ENCODE measurements at regions not wholly inside any gene's neighbourhood (a gene's known extent, or its start where the extent isn't known, plus 50 kb on each side); places are given as distances from the start of the nearest gene placed in this dataset.

GRCh38 chr4:19523964-19524363 is 727.7 kb upstream of the SLIT2 start:
- H3K27ac Mint-ChIP-seq: no peak overlapping the region
- no peak overlapping the region for H2BK120ac ChIP-seq (ENCODE audit: low read depth, low read length, poor library complexity, severe bottlenecking)

More at GRCh38 chr4:19523964-19524363, 727.7 kb upstream of the SLIT2 start:
- Histone ChIP-seq H3K4me2 (ENCODE audit: insufficient read depth, insufficient read length, low read length) (no peak overlapping the region), H4K91ac (ENCODE audit: insufficient read length, low read depth, low read length) (no peak overlapping the region), H3K18ac (ENCODE audit: insufficient read length, low read depth, low read length) (no peak overlapping the region), H4K8ac (replicated peaks; ENCODE audit: insufficient read length, low read depth, low read length) (no peak overlapping the region), H2BK5ac (ENCODE audit: insufficient read length, low read length) (no peak overlapping the region), H2BK15ac (ENCODE audit: low read depth, low read length) (no peak overlapping the region), H3K56ac (ENCODE audit: insufficient read length, low read depth, low read length) (no peak overlapping the region), H3K79me1 (ENCODE audit: insufficient read depth, low read depth, low read length, poor library complexity, severe bottlenecking) (no peaks in the 10 kb centered on the region), H2BK20ac (ENCODE audit: low read depth, low read length, poor library complexity, severe bottlenecking) (no peak overlapping the region), H3K27me3 (ENCODE audit: insufficient read depth, low read length) (no peaks in the 10 kb centered on the region), H3K27ac (ENCODE audit: insufficient read length, low read depth, low read length) (no peak overlapping the region), H3K23ac (ENCODE audit: insufficient read length, low read depth, low read length) (no peak overlapping the region), H3K4ac (ENCODE audit: low read depth, low read length) (no peak overlapping the region), H3K9me3 (ENCODE audit: control insufficient read depth, low read depth, low read length) (no peaks in the 10 kb centered on the region), H4K20me1 (ENCODE audit: control insufficient read depth, insufficient read depth, insufficient read length) (no peaks in the 10 kb centered on the region), H2AK5ac (ENCODE audit: insufficient read length, low read length) (no peak overlapping the region), H3K79me2 (ENCODE audit: insufficient read depth, low read length) (no peaks in the 10 kb centered on the region), H3T11ph (ENCODE audit: low read length) (no peak overlapping the region), H2BK12ac (ENCODE audit: insufficient read length, low read depth, low read length) (no peak overlapping the region), H3K23me2 (ENCODE audit: insufficient read length, low read depth, low read length, poor library complexity, severe bottlenecking) (no peaks in the 10 kb centered on the region), H4K5ac (ENCODE audit: insufficient read length, low read depth, low read length) (no peak overlapping the region), H3K4me1 (ENCODE audit: insufficient read depth, low read length) (no peaks in the 10 kb centered on the region), H3K14ac (ENCODE audit: insufficient read depth, low read length) (no peak overlapping the region), H3K9ac (ENCODE audit: extremely low read depth, insufficient read length, low read length) (no peak overlapping the region), H2AFZ (ENCODE audit: low read length) (no peak overlapping the region)
- Mint-ChIP-seq H3K4me1 (no peaks in the 10 kb centered on the region), H3K4me3 (no peak overlapping the region), H3K27me3 (ENCODE audit: low read depth) (no peaks in the 10 kb centered on the region), H3K36me3 (ENCODE audit: insufficient read depth in 1 of 3, low read depth in 3 of 3) (no peaks in the 10 kb centered on the region), H3K9me3 (no peaks in the 10 kb centered on the region)
- no CpG with 5 or more reads among the region's 2 CpGs for WGBS (ENCODE audit: extremely low coverage, insufficient read length, low lambda C conversion rate)
- TF ChIP-seq, protein P1, sequence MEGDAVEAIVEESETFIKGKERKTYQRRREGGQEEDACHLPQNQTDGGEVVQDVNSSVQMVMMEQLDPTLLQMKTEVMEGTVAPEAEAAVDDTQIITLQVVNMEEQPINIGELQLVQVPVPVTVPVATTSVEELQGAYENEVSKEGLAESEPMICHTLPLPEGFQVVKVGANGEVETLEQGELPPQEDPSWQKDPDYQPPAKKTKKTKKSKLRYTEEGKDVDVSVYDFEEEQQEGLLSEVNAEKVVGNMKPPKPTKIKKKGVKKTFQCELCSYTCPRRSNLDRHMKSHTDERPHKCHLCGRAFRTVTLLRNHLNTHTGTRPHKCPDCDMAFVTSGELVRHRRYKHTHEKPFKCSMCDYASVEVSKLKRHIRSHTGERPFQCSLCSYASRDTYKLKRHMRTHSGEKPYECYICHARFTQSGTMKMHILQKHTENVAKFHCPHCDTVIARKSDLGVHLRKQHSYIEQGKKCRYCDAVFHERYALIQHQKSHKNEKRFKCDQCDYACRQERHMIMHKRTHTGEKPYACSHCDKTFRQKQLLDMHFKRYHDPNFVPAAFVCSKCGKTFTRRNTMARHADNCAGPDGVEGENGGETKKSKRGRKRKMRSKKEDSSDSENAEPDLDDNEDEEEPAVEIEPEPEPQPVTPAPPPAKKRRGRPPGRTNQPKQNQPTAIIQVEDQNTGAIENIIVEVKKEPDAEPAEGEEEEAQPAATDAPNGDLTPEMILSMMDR (conservative IDR thresholded peaks at IDR 0.05): no peak
- DNase-seq: no peak
